NCI-H2081 treated with DMSO at 0.1 percent for 48 hours (cell line): ENCODE measurements at regions not wholly inside any gene's neighbourhood (a gene's known extent, or its start where the extent isn't known, plus 50 kb on each side); places are given as distances from the start of the nearest gene placed in this dataset.

Experiments
- DNase-seq: peaks from one replicate; lab custom pipeline; 2025; lab: John Stamatoyannopoulos, UW

- DNase-seq = no peak
Observed at GRCh38 chr12:46451276-46452021, 78.9 kb upstream of the SLC38A2 start.

- DNase-seq = no peak
Observed at GRCh38 chr12:46450279-46450748, 77.7 kb upstream of the SLC38A2 start.

GRCh38 chr12:46449856-46450255 is 77.3 kb upstream of the SLC38A2 start:
- no peak for DNase-seq

- no peak for DNase-seq
Observed at GRCh38 chr12:46449316-46449715, 76.7 kb upstream of the SLC38A2 start.

GRCh38 chr12:46446645-46447044 is 74.1 kb upstream of the SLC38A2 start:
- no peak for DNase-seq

GRCh38 chr12:46445551-46446235 is 73.1 kb upstream of the SLC38A2 start:
- DNase-seq = no peak

- no peak for DNase-seq
Observed at GRCh38 chr12:46445093-46445492, 72.5 kb upstream of the SLC38A2 start.

- DNase-seq = no peak
Observed at GRCh38 chr12:46443594-46444263, 71.2 kb upstream of the SLC38A2 start.

GRCh38 chr12:46442738-46443137 is 70.2 kb upstream of the SLC38A2 start:
- DNase-seq = no peak

GRCh38 chr12:46442239-46442638 is 69.7 kb upstream of the SLC38A2 start:
- DNase-seq = no peak

GRCh38 chr12:46439793-46440511 is 67.4 kb upstream of the SLC38A2 start:
- DNase-seq = no peak

GRCh38 chr12:46438719-46439319 is 66.2 kb upstream of the SLC38A2 start:
- no peak for DNase-seq

- DNase-seq = no peak
Observed at GRCh38 chr12:46438256-46438655, 65.7 kb upstream of the SLC38A2 start.

GRCh38 chr12:46437469-46437868 is 64.9 kb upstream of the SLC38A2 start:
- DNase-seq = no peak

GRCh38 chr12:46436747-46437146 is 64.2 kb upstream of the SLC38A2 start:
- no peak for DNase-seq

GRCh38 chr12:46435625-46436024 is 63.1 kb upstream of the SLC38A2 start:
- no peak for DNase-seq

- DNase-seq = no peak
Observed at GRCh38 chr12:46435029-46435428, 62.5 kb upstream of the SLC38A2 start.

GRCh38 chr12:46433829-46434228 is 61.3 kb upstream of the SLC38A2 start:
- DNase-seq = no peak

GRCh38 chr12:46432325-46432724 is 59.8 kb upstream of the SLC38A2 start:
- DNase-seq = no peak

GRCh38 chr12:46430340-46430948 is 57.9 kb upstream of the SLC38A2 start:
- no peak for DNase-seq
